GM18519 (cell line): ENCODE measurements at regions not wholly inside any gene's neighbourhood (a gene's known extent, or its start where the extent isn't known, plus 50 kb on each side); places are given as distances from the start of the nearest gene placed in this dataset.
"Not testable (repeated sequence)": the region's sequence is repeated elsewhere in the genome, so short reads cannot be mapped to it uniquely, and the experiment has no call there.

Experiments used
- ATAC-seq: cut with Tn5 transposase; IDR thresholded peaks from one replicate; pipeline ENCODE4 v1.9.1; 2021; ENCODE audit warnings: mild to moderate bottlenecking, moderate library complexity; ENCODE audit not compliant: unreplicated experiment, low FRiP score

DNA sequence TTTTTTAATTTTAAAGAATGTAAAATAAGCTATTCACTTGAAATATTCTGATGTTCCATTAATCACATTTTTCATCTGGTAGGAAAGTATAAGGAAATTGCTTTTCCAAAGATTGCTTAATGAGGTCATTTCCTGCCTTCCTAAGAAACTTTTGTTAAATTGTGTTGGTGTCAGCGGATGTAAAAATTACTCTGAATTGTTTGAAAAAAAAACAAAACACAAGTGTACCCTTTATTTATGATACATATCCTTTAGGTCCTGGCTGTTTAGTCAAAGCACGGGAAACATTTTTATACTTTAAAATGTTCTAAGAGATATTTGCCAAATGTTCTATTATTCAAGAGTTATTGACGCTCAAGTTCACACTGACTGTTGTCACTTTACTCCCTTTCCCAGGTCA lies 1357.4 kb upstream of the GOT2 start:
- ATAC-seq: no peak

DNA sequence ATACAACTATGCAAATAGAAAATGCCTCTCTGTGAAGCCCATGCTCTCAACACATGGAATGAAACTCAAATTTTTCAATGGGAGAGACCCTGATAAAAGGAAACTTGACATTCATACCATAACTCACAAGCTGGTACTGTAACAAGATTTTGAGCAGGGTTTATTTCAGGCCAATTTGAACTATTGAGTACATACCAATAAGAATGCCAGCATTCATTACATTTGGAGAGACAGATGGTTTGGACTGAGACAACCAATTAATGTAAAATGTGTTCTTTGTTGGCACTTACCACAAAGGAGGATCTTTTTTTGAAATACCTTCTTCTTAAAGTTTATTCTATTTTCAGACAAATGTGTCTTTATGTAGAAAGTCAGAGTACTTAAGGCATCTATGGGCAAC lies 1357.0 kb upstream of the GOT2 start:
- ATAC-seq: no peak

DNA sequence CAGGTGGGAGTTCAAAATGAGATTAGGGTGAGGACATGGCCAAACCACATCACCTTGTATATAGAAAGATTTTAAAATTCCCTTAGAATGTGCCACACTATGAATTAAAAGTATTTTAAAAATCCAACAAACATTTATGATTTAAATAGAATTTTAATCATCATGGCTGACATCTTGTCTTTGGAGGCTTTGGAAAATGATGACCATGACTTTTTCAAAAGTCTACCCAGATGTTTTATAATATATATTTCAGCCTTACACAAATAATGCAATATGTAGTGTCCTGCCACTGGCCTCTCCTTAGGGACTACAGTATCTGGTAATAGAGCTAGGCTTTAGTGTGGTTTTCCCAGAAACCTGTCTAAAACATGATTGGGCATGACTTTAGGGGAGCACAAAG lies 1353.4 kb upstream of the GOT2 start:
- no peak for ATAC-seq

DNA sequence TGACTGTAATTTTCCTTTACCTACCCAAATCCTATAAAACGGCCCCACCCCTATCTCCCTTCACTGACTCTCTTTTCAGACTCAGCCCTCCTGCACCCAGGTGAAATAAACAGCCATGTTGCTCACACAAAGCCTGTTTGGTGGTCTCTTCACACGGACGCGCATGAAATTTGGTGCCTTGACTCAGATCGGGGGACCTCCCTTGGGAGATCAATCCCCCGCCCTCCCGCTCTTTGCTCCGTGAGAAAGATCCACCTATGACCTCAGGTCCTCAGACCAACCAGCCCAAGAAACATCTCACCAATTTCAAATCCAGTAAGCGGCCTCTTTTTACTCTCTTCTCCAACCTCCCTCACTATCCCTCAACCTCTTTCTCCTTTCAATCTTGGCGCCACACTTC lies 1344.7 kb upstream of the GOT2 start:
- ATAC-seq: not testable (repeated sequence)

DNA sequence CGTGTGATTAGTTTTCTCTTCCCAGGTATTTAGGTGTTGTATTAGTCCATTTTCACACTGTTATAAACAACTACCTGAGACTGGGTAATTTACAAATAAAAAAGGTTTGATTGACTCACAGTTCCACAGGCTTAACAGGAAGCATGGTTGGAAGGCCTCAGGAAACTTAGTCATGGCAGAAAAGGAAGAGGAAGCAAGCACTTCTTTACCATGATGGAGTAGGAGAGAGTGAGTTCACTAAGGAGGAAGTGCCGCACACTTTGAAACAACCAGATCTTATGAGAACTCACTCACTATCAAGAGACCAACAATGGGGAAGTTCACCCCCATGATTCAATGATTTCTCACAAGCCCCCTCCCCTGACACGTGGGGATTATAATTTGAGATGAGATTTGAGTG lies 1343.7 kb upstream of the GOT2 start:
- no peak for ATAC-seq

DNA sequence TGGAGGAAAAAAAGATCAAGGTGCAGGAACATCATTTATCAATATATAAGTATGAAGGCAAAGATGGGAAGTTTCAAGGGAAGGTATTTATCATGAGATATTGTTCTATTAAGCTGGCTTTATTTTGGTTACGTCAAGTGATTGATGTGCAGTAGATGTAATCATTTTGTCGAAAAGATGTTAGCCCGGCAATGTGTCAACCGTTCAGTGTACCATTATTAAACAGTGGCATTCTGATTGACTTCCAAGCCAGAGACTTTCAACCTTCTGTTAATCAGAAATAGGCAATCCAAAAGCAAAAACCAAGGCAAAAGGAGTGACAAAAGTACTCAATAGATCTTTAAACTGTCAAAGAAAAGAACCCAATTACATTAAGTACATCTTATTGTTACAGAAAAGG lies 1340.3 kb upstream of the GOT2 start:
- no peak for ATAC-seq

DNA sequence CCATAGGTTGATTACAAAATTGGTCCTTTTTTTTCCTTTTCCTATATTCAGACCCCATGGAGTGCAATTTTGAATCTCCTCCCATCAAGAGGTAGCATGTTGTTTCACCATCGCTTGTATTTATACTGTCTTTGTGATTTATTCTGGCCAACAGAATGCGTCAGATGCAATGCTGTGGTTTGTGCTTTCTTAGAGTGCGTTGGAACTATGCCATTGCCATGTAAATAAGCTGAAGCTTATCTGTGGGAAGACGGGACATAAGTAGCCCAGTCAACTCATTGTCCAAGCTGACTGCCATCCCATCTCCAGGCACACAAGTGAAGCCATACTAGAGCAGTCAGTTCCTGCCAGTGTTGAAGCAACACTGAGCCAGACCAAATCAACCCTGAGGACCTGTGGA lies 1339.3 kb upstream of the GOT2 start:
- no peak for ATAC-seq

DNA sequence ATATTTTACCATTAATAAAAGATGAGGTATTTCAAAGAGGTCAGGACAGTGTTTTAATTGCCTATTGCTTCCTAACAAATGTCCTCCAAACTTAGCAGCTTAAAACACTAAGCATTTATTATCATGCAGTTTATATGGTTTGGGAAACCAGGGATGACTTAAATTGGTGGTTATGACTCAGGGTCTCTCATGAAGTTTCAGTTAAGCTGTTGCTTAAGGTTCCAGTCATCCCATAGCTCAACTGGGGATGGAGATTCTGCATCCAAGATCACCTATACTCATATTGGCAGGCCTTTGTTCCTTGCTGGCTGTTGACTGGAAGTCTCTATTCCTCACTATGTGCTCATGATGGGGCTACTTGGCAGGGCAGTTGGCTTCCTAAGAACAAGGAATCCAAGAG lies 1329.9 kb upstream of the GOT2 start:
- ATAC-seq: no peak

DNA sequence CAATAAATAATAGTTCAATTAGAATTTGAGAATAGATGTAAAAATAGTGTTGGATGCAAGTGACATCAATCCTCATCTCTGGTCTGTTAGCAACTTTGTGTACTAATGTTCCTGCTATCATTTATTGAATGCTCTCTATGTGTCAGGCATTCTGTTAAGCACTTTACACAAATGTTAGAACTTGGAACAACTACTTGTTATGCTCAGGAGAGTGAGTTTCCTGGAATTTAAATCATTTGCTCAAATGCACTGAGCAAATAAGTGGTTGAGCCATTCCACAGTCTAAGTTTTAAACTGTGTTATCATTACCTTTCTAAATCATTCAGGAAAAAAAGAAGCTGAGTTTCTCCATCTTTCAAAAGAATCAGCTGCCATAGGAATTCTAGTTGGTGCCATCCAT lies 1327.3 kb upstream of the GOT2 start:
- no peak for ATAC-seq

DNA sequence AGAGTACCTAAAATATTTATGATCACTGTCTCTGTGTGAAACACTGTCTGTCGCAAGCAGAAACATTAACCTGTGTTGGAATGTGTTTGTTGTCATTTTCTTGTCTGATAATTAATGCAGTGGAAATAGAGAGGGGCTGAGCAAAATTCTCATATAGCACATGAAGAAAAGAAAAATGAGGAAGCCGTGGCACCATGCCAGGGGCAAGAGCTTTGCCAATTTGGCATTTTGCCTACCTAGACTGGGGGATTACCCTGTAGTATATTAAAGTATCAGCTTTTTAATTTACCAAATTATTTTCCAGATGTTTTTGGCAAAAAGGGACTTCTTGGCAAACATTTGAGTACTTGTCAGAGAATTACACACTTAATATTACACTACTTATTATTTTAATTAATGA lies 1326.6 kb upstream of the GOT2 start:
- no peak for ATAC-seq

DNA sequence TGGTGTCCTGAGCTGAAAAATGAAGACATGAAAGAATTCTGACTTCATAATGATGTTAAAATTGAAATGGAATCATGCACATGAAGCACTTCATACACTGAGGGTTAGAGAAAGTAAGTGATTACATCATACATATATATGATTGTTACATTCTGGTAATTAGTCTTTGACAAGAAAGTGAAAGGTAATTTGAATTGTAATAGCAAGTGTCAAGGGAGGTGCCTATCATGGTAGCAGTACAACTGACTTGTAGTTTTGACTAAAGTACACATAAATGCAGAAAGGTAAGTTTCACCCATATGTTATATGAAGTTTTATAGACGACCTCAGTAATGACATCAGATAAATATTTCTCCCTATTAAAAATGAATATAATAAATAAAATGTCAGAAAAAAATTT lies 1325.0 kb upstream of the GOT2 start:
- ATAC-seq: no peak

DNA sequence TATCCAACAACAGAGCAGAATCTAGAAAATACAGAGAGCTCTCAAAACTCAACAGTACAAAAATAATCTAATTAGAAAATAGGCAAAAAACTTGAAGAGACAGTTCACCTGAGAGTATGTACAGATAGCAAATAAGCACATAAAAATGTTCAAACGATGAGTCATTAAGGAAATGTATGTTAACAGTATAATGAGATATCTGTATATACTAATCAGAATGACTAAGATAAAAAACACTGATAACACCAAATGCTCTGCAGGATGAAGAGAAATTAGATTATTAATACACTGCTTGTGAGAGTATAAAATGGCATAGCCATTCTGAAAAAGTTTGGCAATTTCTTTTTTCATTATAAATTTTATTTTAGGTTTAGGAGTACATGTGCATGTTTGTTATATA lies 1307.6 kb upstream of the GOT2 start:
- ATAC-seq: no peak

DNA sequence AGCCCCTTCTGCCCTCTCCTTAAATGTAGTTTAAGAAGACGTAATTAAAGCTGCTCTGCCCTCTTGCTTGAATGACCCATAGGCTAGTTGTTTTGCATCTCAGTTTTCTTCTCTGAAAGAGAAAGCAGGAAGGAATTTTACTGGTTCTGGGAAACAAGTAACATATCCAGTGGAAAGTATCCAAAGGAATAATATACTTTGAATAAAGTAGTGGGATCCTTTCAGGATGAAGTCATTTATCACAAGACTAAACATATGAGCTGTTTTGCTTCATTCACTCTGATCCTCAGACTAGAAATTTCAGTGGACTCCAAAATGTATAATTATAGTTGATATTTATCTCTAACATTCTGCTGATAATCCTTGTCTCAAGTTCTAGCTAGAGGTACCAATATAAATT lies 1297.6 kb upstream of the GOT2 start:
- ATAC-seq: no peak

DNA sequence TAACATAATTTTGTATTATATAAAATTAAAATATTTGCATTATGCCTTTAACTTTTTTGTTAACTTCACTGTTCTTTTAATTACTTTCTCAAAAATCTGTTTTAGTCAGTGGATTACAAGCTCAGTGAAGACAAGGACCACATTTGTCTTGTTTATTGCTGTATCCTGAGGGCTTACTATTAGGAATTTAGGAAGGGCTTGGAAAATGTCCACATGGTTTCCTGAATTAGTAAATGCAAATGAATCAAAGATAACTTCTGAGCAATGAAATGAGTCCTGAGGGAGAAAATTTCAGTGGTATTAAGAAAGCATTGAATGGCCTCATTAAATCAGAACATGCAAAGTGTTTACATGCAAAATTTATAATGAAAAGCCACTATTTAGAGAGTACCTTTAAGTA lies 1293.2 kb upstream of the GOT2 start:
- ATAC-seq: no peak

DNA sequence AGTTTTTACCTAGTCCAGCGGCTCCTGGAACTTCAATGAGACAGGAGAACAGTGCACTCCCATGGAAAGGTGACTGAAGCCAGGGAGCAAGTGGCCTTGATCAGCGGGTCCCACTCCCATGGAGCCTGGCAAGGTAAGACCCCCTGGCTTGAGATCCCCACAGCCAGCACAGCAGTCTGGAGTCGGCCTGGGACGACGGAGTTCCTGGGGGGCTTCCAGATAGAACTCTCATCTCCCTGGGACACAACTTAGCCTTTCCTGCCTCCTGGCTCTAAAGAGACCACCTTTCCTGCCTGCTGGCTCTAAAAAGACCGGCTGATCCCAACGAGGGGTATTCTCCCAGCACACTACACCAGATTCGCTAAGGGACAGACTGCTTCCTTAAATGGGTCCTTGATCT lies 1279.0 kb upstream of the GOT2 start:
- no peak for ATAC-seq

DNA sequence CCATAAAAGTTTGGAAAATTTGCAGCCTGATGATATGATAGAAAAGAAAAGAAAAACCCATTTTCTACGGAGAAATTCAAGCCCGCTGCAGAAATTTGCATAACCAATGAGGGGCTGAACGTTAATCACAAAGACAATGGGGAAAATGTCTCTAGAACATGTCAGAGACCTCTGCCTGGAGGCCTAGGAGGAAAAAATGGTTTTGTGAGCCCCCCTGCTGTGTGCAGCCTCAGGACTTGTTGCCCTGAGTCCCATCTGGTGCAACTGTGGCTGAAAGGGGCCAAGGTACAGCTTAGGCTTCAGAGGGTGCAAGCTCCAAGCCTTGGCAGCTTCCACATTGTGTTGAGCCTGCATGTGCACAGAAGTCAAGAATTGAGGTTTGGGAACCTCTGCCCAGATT lies 1267.4 kb upstream of the GOT2 start:
- ATAC-seq: no peak

DNA sequence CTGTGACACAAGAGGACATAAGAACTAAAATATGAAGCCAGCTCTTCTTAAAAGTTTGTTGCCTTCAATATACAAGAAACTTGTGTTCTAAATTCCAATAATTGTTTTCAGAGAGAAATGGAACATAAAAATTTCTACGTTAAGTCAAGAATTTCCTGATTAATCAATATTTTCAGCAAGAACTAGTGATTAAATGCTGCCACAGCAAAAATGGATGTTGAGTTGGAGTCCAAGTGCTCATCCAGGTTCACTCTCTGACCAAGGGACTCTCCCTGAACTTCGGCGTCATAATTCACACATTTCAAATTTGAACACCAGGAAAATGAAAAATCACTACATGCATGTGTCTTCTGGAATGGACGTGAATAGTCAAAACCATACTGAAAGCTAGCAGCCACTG lies 1263.6 kb upstream of the GOT2 start:
- no peak for ATAC-seq

DNA sequence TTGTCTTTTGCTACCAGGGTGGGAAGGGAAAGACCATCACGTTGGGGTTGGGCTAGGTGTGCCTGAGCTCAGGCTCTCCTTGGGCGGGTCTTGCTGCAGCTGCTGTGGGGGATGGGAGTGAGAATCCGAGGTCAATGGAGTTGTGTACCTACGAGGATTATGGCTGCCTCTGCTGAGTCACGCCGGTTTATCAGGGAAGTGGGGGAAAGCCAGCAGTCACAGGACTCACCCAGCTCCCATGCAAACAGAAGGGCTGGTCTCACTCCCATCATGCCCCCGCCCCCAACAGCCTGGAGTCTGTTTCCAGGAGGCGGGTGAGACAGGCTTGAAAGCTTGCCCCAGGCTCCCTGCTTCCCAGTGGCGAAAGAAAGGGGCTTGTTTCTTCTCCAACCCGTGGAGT lies 1259.0 kb upstream of the GOT2 start:
- no peak for ATAC-seq

DNA sequence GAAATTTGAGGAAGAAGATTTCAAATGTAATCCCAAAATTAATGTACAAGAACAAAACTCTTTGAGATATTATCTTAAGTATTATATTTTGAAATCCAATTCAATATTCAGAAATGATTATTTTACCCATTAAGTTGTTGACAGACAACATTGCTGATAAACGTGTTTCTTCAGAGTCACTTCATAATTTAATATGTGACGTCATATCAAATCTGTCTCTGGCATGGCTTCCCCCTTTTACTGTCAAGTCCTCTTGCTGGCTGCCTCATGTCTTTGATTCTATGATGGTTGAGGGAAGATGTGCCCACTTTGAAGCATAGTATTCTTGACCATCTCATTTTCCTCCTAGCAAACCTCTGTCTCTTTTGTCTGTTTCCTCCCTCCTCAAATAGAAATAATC lies 1257.1 kb upstream of the GOT2 start:
- ATAC-seq: no peak

DNA sequence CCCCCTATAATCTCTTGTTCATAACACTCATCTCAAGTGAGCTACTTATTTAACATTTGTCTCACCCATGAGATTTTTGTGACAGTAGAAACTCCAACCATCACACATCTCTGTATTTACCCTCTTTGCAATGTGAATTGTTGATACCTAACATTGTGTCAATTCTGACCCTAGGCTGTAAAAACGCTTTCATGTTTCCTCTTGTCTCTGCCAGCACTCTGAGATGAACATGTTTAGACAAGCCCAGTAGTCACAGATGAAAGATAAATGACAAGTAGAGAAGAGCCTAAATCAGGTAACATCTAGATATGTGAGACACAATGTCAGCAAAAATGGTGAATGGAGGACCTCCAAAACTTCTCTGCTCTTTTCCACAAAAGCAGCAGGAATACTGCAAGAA lies 1254.5 kb upstream of the GOT2 start:
- ATAC-seq: no peak

DNA sequence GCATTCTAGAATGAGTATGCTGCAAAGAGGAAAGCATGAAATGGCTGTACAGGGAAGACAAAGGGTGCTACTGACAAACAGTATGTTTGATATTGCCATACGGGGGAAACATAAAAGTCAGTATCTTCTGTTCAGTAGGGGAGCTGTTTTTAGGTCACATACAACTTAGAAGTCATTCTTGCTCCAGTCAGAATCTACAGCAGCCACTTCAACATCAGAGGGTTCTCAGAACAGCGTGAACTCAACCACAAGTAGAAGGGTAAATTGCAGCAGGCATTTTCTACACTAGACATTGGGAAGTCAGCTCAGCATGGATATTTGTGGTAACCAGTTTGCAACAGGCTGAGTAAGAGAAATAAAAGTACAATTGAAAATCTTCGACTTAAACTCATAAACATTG lies 1241.8 kb upstream of the GOT2 start:
- ATAC-seq: no peak

DNA sequence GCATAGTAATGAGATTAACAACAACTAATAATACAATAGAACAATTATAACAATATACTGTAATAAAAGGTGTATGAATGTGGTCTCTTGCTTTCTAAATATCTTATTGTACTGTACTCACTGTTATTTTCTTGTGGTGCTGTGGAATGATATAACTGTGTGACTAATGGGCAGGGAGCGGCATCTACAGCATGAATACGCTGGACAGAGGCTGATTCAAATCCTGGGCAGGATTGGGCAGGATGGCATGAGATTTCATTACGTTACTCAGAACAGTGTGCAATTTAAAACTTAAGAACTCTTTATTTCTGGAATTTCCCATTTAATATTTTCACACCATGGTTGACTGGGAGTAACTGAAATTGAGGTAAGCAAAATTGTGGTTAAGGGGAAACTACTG lies 1239.8 kb upstream of the GOT2 start:
- ATAC-seq: no peak

DNA sequence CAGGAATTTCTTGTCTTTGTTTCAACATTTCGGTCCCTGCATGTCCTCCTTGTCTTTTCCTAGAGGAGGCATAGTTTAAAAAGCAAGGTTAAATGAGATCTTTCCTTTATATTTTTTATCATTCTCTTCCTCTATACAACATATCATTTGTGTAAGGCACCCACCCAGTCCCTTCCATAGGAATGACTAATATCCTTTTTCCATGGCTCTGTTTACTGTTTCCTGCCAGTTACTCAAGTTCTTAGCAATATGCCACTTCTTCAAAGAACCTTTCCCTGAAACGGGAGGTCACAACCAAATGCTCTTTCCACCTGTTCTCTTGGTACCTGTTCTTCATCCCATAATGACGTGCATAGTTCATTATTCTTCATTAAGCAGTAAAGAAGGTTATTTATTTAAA lies 1237.1 kb upstream of the GOT2 start:
- ATAC-seq: no peak
